H9 (cell line): ENCODE measurements at regions not wholly inside any gene's neighbourhood (a gene's known extent, or its start where the extent isn't known, plus 50 kb on each side); places are given as distances from the start of the nearest gene placed in this dataset.

ENCODE experiments used
- DNase-seq: peaks from one replicate; pipeline ENCODE4 v3.0.0-alpha.2; 2017
- H2AFZ ChIP-seq: one replicate; pipeline ENCODE4 v1.6.1; 2013; ENCODE audit warnings: mild to moderate bottlenecking, low read length, control low read depth, moderate library complexity
- H2AK5ac ChIP-seq: 2 replicates; pipeline ENCODE4 v1.6.1; 2013; ENCODE audit warnings: low read length, control low read depth, mixed read lengths; ENCODE audit not compliant: insufficient read length
- H2BK120ac ChIP-seq: one replicate; pipeline ENCODE4 v1.6.1; 2013; ENCODE audit warnings: low read depth, mild to moderate bottlenecking, low read length, control low read depth, inconsistent platforms; ENCODE audit not compliant: poor library complexity, severe bottlenecking
- H2BK12ac ChIP-seq: 2 replicates; pipeline ENCODE4 v1.6.1; 2013; ENCODE audit warnings: low read length, control low read depth, mixed read lengths, low read depth; ENCODE audit not compliant: insufficient read length
- H2BK15ac ChIP-seq: 2 replicates; pipeline ENCODE4 v1.6.1; 2013; ENCODE audit warnings: low read depth, low read length, control low read depth
- H2BK20ac ChIP-seq: one replicate; pipeline ENCODE4 v1.6.1; 2013; ENCODE audit warnings: low read depth, mild to moderate bottlenecking, low read length, control low read depth, inconsistent platforms; ENCODE audit not compliant: poor library complexity, severe bottlenecking
- H2BK5ac ChIP-seq: 2 replicates; pipeline ENCODE4 v1.6.1; 2013; ENCODE audit warnings: low read length, control low read depth, mixed read lengths; ENCODE audit not compliant: insufficient read length
- H3K14ac ChIP-seq: 2 replicates; pipeline ENCODE4 v1.6.1; 2013; ENCODE audit warnings: low read length, control low read depth; ENCODE audit not compliant: insufficient read depth
- H3K18ac ChIP-seq: 2 replicates; pipeline ENCODE4 v1.6.1; 2013; ENCODE audit warnings: low read depth, mild to moderate bottlenecking, mixed read lengths, low read length, control low read depth; ENCODE audit not compliant: insufficient read length
- H3K23ac ChIP-seq: 2 replicates; pipeline ENCODE4 v1.6.1; 2013; ENCODE audit warnings: low read length, control low read depth, mixed read lengths, low read depth; ENCODE audit not compliant: insufficient read length
- H3K23me2 ChIP-seq: 2 replicates; pipeline ENCODE4 v1.6.1; 2013; ENCODE audit warnings: low read depth, mild to moderate bottlenecking, mixed read lengths, low read length, control low read depth; ENCODE audit not compliant: insufficient read length, poor library complexity, severe bottlenecking
- H3K27ac ChIP-seq: 2 replicates; pipeline ENCODE4 v1.5.1; 2013; ENCODE audit warnings: low read length, control low read depth, mixed read lengths, low read depth; ENCODE audit not compliant: insufficient read length
- H3K27me3 ChIP-seq: 2 replicates; pipeline ENCODE4 v1.6.1; 2013; ENCODE audit warnings: low read length, control low read depth, inconsistent platforms; ENCODE audit not compliant: insufficient read depth
- H3K4ac ChIP-seq: 2 replicates; pipeline ENCODE4 v1.6.1; 2013; ENCODE audit warnings: low read depth, mild to moderate bottlenecking, control low read depth, inconsistent platforms, low read length, moderate library complexity
- H3K4me1 ChIP-seq: 2 replicates; pipeline ENCODE4 v1.6.1; 2013; ENCODE audit warnings: low read length, control low read depth, inconsistent platforms; ENCODE audit not compliant: insufficient read depth
- H3K4me2 ChIP-seq: 2 replicates; pipeline ENCODE4 v1.6.1; 2013; ENCODE audit warnings: low read length, control low read depth, mixed read lengths; ENCODE audit not compliant: insufficient read length, insufficient read depth
- H3K56ac ChIP-seq: 2 replicates; pipeline ENCODE4 v1.6.1; 2013; ENCODE audit warnings: low read depth, mild to moderate bottlenecking, mixed read lengths, low read length, control low read depth; ENCODE audit not compliant: insufficient read length
- H3K79me1 ChIP-seq: 2 replicates; pipeline ENCODE4 v1.6.1; 2013; ENCODE audit warnings: low read depth, mild to moderate bottlenecking, moderate library complexity, low read length, control low read depth, inconsistent platforms; ENCODE audit not compliant: insufficient read depth, poor library complexity, severe bottlenecking
- H3K79me2 ChIP-seq: 2 replicates; pipeline ENCODE4 v1.6.1; 2013; ENCODE audit warnings: low read length, control low read depth, inconsistent platforms; ENCODE audit not compliant: insufficient read depth
- H3K9ac ChIP-seq: 2 replicates; pipeline ENCODE4 v1.6.1; 2013; ENCODE audit warnings: low read length, control low read depth, mixed read lengths; ENCODE audit not compliant: insufficient read length; ENCODE audit errors: extremely low read depth
- H3K9me3 ChIP-seq: one replicate; pipeline ENCODE4 v1.6.1; 2013; ENCODE audit warnings: low read depth, low read length, inconsistent platforms; ENCODE audit not compliant: control insufficient read depth
- H3T11ph ChIP-seq: one replicate; pipeline ENCODE4 v1.6.1; 2013; ENCODE audit warnings: mild to moderate bottlenecking, low read length, control low read depth, inconsistent platforms
- H4K20me1 ChIP-seq: one replicate; pipeline ENCODE4 v1.6.1; 2013; ENCODE audit not compliant: control insufficient read depth, insufficient read length, insufficient read depth
- H4K5ac ChIP-seq: 2 replicates; pipeline ENCODE4 v1.6.1; 2013; ENCODE audit warnings: low read depth, mild to moderate bottlenecking, mixed read lengths, low read length, control low read depth; ENCODE audit not compliant: insufficient read length
- H4K8ac ChIP-seq: replicated peaks from 2 replicates; pipeline ENCODE4 v1.6.1; 2013; ENCODE audit warnings: low read length, control low read depth, mixed read lengths, low read depth; ENCODE audit not compliant: insufficient read length
- H4K91ac ChIP-seq: 2 replicates; pipeline ENCODE4 v1.6.1; 2013; ENCODE audit warnings: low read depth, mild to moderate bottlenecking, moderate library complexity, mixed read lengths, low read length, control low read depth; ENCODE audit not compliant: insufficient read length
- H3K27ac Mint-ChIP-seq, 3 experiments: 2 replicates in 2 of 3; 3 replicates in 1 of 3; pipeline ENCODE4 v1.8.0; 2020 to 2021; ENCODE audit warnings: mixed read lengths in 3 of 3, mild to moderate bottlenecking in 1 of 3, moderate library complexity in 1 of 3
- H3K27me3 Mint-ChIP-seq: 2 replicates; pipeline ENCODE4 v1.8.0; 2021; ENCODE audit warnings: low read depth, mild to moderate bottlenecking, moderate library complexity, mixed read lengths
- H3K36me3 Mint-ChIP-seq, 3 experiments: 2 replicates in 2 of 3; 3 replicates in 1 of 3; pipeline ENCODE4 v1.8.0; 2020 to 2021; ENCODE audit warnings: low read depth in 3 of 3, mixed read lengths in 3 of 3; ENCODE audit not compliant: insufficient read depth in 1 of 3
- H3K4me1 Mint-ChIP-seq, 2 experiments: 2 replicates each; pipeline ENCODE4 v1.8.0; 2020; ENCODE audit warnings: mixed read lengths in 2 of 2
- H3K4me3 Mint-ChIP-seq, 2 experiments: 2 replicates in 1 of 2; 3 replicates in 1 of 2; pipeline ENCODE4 v1.8.0; 2020 to 2021; ENCODE audit warnings: mild to moderate bottlenecking in 2 of 2, mixed read lengths in 2 of 2, moderate library complexity in 1 of 2
- H3K9me3 Mint-ChIP-seq, 2 experiments: 2 replicates in 1 of 2; 3 replicates in 1 of 2; pipeline ENCODE4 v1.8.0; 2020; ENCODE audit warnings: mild to moderate bottlenecking in 2 of 2, mixed read lengths in 2 of 2, moderate library complexity in 1 of 2
- WGBS: extraction: QIAGEN DNeasy Blood & Tissue Kit; methylation state at CpG from one replicate; pipeline ENCODE4 v1.1.7; 2013; ENCODE audit warnings: missing lambda C conversion rate, low lambda C conversion rate, mixed read lengths; ENCODE audit not compliant: insufficient read length; ENCODE audit errors: extremely low coverage; 5-methylcytosine and 5-hydroxymethylcytosine counted together
- TF ChIP-seq, protein P1 (sequence below): fragments of 200-600 bp; sonication (generic); conservative IDR thresholded peaks from 3 replicates; pipeline ENCODE4 v1.8.0; 2021; ENCODE audit warnings: antibody characterized with exemption, mild to moderate bottlenecking

DNA sequence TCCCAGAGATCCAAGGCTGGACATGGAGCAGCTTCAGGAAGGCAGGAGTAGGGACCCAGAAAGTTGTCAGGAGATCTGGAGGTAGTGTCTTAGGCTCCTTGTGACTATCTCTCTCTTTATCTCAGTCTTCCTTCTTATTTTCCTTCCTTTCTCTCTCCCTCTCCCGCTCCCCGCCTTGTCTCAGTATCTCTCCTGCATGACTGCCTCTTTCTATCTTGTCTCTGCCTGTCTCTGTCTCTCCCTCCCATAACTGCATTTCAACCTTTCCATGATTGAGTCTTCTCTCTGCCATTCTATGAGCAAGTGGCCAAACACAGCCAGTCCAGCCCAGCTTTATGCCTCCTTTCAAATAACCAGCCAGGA, 61.0 kb upstream of the NEK6 start:
- Histone ChIP-seq H4K20me1 (no peaks in the 10 kb centered on the region), H3T11ph (no peak overlapping the region), H3K4me2 (no peak overlapping the region), H3K27ac (no peak overlapping the region), H3K23me2 (no peaks in the 10 kb centered on the region), H3K9ac (no peak overlapping the region), H2AFZ (no peak overlapping the region), H2BK5ac (no peak overlapping the region), H3K18ac (no peak overlapping the region), H2AK5ac (no peak overlapping the region), H3K79me1 (no peaks in the 10 kb centered on the region), H2BK20ac (no peak overlapping the region), H4K91ac (no peak overlapping the region), H4K5ac (no peak overlapping the region), H4K8ac (no peak overlapping the region), H3K27me3 (no peaks in the 10 kb centered on the region), H3K79me2 (no peaks in the 10 kb centered on the region), H3K4ac (no peak overlapping the region), H2BK15ac (no peak overlapping the region), H3K4me1 (no peaks in the 10 kb centered on the region), H2BK120ac (no peak overlapping the region), H2BK12ac (no peak overlapping the region), H3K9me3 (no peaks in the 10 kb centered on the region), H3K23ac (no peak overlapping the region), H3K14ac (no peak overlapping the region), H3K56ac (no peak overlapping the region)
- WGBS: no CpG with 5 or more reads among the region's 2 CpGs
- DNase-seq: no peak
- TF ChIP-seq, protein P1, sequence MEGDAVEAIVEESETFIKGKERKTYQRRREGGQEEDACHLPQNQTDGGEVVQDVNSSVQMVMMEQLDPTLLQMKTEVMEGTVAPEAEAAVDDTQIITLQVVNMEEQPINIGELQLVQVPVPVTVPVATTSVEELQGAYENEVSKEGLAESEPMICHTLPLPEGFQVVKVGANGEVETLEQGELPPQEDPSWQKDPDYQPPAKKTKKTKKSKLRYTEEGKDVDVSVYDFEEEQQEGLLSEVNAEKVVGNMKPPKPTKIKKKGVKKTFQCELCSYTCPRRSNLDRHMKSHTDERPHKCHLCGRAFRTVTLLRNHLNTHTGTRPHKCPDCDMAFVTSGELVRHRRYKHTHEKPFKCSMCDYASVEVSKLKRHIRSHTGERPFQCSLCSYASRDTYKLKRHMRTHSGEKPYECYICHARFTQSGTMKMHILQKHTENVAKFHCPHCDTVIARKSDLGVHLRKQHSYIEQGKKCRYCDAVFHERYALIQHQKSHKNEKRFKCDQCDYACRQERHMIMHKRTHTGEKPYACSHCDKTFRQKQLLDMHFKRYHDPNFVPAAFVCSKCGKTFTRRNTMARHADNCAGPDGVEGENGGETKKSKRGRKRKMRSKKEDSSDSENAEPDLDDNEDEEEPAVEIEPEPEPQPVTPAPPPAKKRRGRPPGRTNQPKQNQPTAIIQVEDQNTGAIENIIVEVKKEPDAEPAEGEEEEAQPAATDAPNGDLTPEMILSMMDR: no peak
- Mint-ChIP-seq H3K9me3 (peaks cover 9 to 17% of the 10 kb centered on the region in 2 experiments), H3K4me3 (no peak overlapping the region), H3K4me1 (peaks cover 0 to 3% of the 10 kb centered on the region in 2 experiments; a peak in 2 of 4 replicates), H3K27me3 (peaks cover 8% of the 10 kb centered on the region), H3K27ac (no peak overlapping the region), H3K36me3 (peaks cover 0 to 14% (median 0%) of the 10 kb centered on the region in 3 experiments; a peak in 3 of 7 replicates)
